ENCODE measurements at regions not wholly inside any gene's neighbourhood (a gene's known extent, or its start where the extent isn't known, plus 50 kb on each side); places are given as distances from the start of the nearest gene placed in this dataset.
"Not testable (repeated sequence)": the region's sequence is repeated elsewhere in the genome, so short reads cannot be mapped to it uniquely, and the experiment has no call there.

- H3K4me1 ChIP-seq (ENCODE audit: low read depth), result peaks cover 13% of the 10 kb centered on the region
- H3K9me3 ChIP-seq, result no peaks in the 10 kb centered on the region
- no peak for DNase-seq
- no peaks in the 10 kb centered on the region for H3K36me3 ChIP-seq (ENCODE audit: low read depth)
- TF ChIP-seq CTCF (IDR thresholded peaks at IDR 0.05), result no peak
- ATAC-seq, result peak; percentile 92
- H3K4me3 ChIP-seq, result no peak overlapping the region
- intact Hi-C loops (cut with DNase I, micrococcal nuclease), result no loop called here
Measured at GRCh38 chr7:51376420-51377092, 59.9 kb upstream of the COBL start.

GRCh38 chr7:51374936-51375335 lies 58.3 kb upstream of the COBL start:
- ATAC-seq, result peak; percentile 56
- intact Hi-C loops (cut with DNase I, micrococcal nuclease), result no loop called here

GRCh38 chr7:51373607-51374006 lies 57.0 kb upstream of the COBL start:
- H3K9me3 ChIP-seq; intact Hi-C loops (cut with DNase I, micrococcal nuclease); DNase-seq; H3K36me3 ChIP-seq (ENCODE audit: low read depth); H3K4me3 ChIP-seq; ATAC-seq: not testable (repeated sequence)
- peaks cover 13% of the 10 kb centered on the region for H3K4me1 ChIP-seq (ENCODE audit: low read depth)

More at GRCh38 chr7:51374936-51375335, 58.3 kb upstream of the COBL start:
- H3K4me3 ChIP-seq, result no peak overlapping the region
- peaks cover 13% of the 10 kb centered on the region for H3K4me1 ChIP-seq (ENCODE audit: low read depth)
- DNase-seq, result no peak
- H3K9me3 ChIP-seq, result no peaks in the 10 kb centered on the region
- no peak for TF ChIP-seq CTCF (IDR thresholded peaks at IDR 0.05)
- no peaks in the 10 kb centered on the region for H3K36me3 ChIP-seq (ENCODE audit: low read depth)

GRCh38 chr7:51369746-51370145 lies 53.1 kb upstream of the COBL start:
- intact Hi-C loops (cut with DNase I, micrococcal nuclease), result loop anchor here in 1 of 2 donors (10.0 kb wide), 1 partner anchor 205 kb away; no protein-coding TSS in a partner anchor

GRCh38 chr7:51369228-51369627 lies 52.6 kb upstream of the COBL start:
- not testable (repeated sequence) for H3K9me3 ChIP-seq; H3K36me3 ChIP-seq (ENCODE audit: low read depth); H3K4me1 ChIP-seq (ENCODE audit: low read depth); DNase-seq; H3K4me3 ChIP-seq
- intact Hi-C loops (cut with DNase I, micrococcal nuclease), result loop anchor here in 1 of 2 donors (10.0 kb wide), 1 partner anchor 204 kb away; no protein-coding TSS in a partner anchor
- ATAC-seq, result peak; percentile 45

More at GRCh38 chr7:51369746-51370145, 53.1 kb upstream of the COBL start:
- H3K4me1 ChIP-seq (ENCODE audit: low read depth), result no peaks in the 10 kb centered on the region
- no peak overlapping the region for H3K4me3 ChIP-seq
- peak; percentile 62 for ATAC-seq
- H3K36me3 ChIP-seq (ENCODE audit: low read depth), result no peaks in the 10 kb centered on the region
- no peak for TF ChIP-seq CTCF (IDR thresholded peaks at IDR 0.05)
- peak in 1 of 3 donors; percentile 43 for DNase-seq
- H3K9me3 ChIP-seq, result no peaks in the 10 kb centered on the region

GRCh38 chr7:51368334-51368733 lies 51.7 kb upstream of the COBL start:
- no peaks in the 10 kb centered on the region for H3K9me3 ChIP-seq
- H3K36me3 ChIP-seq (ENCODE audit: low read depth), result no peaks in the 10 kb centered on the region
- TF ChIP-seq CTCF (IDR thresholded peaks at IDR 0.05), result no peak
- intact Hi-C loops (cut with DNase I, micrococcal nuclease), result loop anchor here in 1 of 2 donors (10.0 kb wide), 1 partner anchor 204 kb away; no protein-coding TSS in a partner anchor
- H3K4me1 ChIP-seq (ENCODE audit: low read depth), result no peaks in the 10 kb centered on the region
- DNase-seq, result no peak
- no peak for ATAC-seq
- H3K4me3 ChIP-seq, result no peak overlapping the region
